Common myeloid progenitor, CD34-positive (primary cell): ENCODE measurements at regions not wholly inside any gene's neighbourhood (a gene's known extent, or its start where the extent isn't known, plus 50 kb on each side); places are given as distances from the start of the nearest gene placed in this dataset.
"Not testable (repeated sequence)": the region's sequence is repeated elsewhere in the genome, so short reads cannot be mapped to it uniquely, and the experiment has no call there.

Experiments used
- CTCF ChIA-PET: fragments of 350-600 bp; sonication (Branson Sonifier 250); formaldehyde crosslinking; loops from one replicate; lab custom pipeline; 2021; ENCODE audit warnings: antibody characterized with exemption; lab: Charles Lee
- POLR2A ChIA-PET: fragments of 350-600 bp; sonication (Branson Sonifier 250); formaldehyde crosslinking; loops from one replicate; lab custom pipeline; 2021; ENCODE audit warnings: antibody characterized with exemption; lab: Charles Lee
- DNase-seq, 3 donors: peaks; one replicate each; pipeline versions ENCODE4 v3.0.0 to v3.0.0-alpha.2; 2013
- H3K27ac ChIP-seq, 2 experiments: 1 replicate in 1 of 2; 2 replicates in 1 of 2; pipeline ENCODE4 v1.7.0; 2013; ENCODE audit warnings: inconsistent platforms in 2 of 2, low read length in 2 of 2, mild to moderate bottlenecking in 2 of 2, low read depth in 1 of 2, moderate library complexity in 1 of 2; ENCODE audit not compliant: severe bottlenecking in 2 of 2, insufficient read depth in 1 of 2, poor library complexity in 1 of 2
- H3K27me3 ChIP-seq, 5 experiments: replicated peaks in 2 of 5; 1 replicate in 3 of 5; 2 replicates in 2 of 5; pipeline versions ENCODE4 v1.6.1 to v1.7.0; 2013; ENCODE audit warnings: low read length in 4 of 5, mild to moderate bottlenecking in 2 of 5, moderate library complexity in 2 of 5, inconsistent platforms in 1 of 5; ENCODE audit not compliant: insufficient read depth in 5 of 5, control insufficient read depth in 4 of 5
- H3K36me3 ChIP-seq, 4 experiments: 1 replicate in 2 of 4; 2 replicates in 2 of 4; pipeline versions ENCODE4 v1.6.1 to v1.7.0; 2013; ENCODE audit warnings: low read length in 3 of 4, control low read depth in 1 of 4, mild to moderate bottlenecking in 1 of 4; ENCODE audit not compliant: control insufficient read depth in 4 of 4, insufficient read depth in 4 of 4
- H3K4me1 ChIP-seq, 4 experiments: 1 replicate in 3 of 4; 2 replicates in 1 of 4; pipeline versions ENCODE4 v1.6.1 to v1.7.1; 2013; ENCODE audit warnings: low read length in 3 of 4, mild to moderate bottlenecking in 3 of 4, control low read depth in 1 of 4, inconsistent platforms in 1 of 4, moderate library complexity in 1 of 4; ENCODE audit not compliant: control insufficient read depth in 4 of 4, insufficient read depth in 4 of 4; ENCODE audit errors: control extremely low read depth in 1 of 4
- H3K4me3 ChIP-seq, 7 experiments: 1 replicate in 4 of 7; 2 replicates in 3 of 7; pipeline versions ENCODE4 v1.5.1 to v1.7.0; 2013; ENCODE audit warnings: mild to moderate bottlenecking in 7 of 7, low read length in 6 of 7, moderate library complexity in 6 of 7, inconsistent platforms in 2 of 7, low read depth in 2 of 7, control low read depth in 1 of 7; ENCODE audit not compliant: insufficient read depth in 4 of 7, control insufficient read depth in 1 of 7; ENCODE audit errors: extremely low read depth in 1 of 7
- H3K9me3 ChIP-seq, 5 experiments: 1 replicate in 4 of 5; 2 replicates in 1 of 5; pipeline versions ENCODE4 v1.6.1 to v1.7.1; 2013; ENCODE audit warnings: low read length in 4 of 5, mild to moderate bottlenecking in 2 of 5, inconsistent platforms in 1 of 5, low read depth in 1 of 5, moderate library complexity in 1 of 5; ENCODE audit not compliant: control insufficient read depth in 4 of 5, insufficient read depth in 2 of 5; ENCODE audit errors: control extremely low read depth in 1 of 5
- WGBS: methylation state at CpG from one replicate; pipeline ENCODE4 v1.1.5; 2013; ENCODE audit not compliant: insufficient coverage; 5-methylcytosine and 5-hydroxymethylcytosine counted together

DNA sequence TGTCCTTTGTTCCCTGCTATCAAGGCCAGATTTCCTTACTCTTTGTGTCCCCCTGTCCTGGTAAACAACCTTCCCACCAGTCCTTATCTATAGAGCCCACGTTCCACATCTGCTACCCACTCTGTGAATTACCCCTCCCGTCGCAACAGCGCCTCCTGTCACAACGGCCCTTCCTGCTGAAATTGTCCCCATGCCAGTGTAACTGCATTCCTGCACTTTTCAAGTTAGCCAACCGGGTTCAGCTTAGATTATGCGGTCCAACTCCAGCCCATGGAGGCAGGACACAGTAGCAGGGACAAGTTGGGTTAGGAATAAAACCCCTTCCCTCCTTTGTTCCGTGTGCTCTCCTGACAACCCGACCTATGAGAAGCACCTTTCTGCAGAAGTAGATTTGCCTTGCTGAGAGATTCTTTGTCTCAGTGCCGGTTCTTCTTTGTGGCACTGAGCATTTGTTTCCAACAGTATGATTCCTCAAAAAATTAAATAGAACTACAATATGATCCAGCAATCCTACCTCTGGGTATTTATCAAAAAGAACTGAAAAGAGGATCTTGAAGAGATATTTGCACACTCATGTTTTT is 180.3 kb downstream of the PTBP2 start:
- H3K4me1 ChIP-seq = no peaks in the 10 kb centered on the region
- H3K27ac ChIP-seq = no peak overlapping the region
- ChIA-PET POLR2A (no interaction called here), CTCF (no interaction called here)
- no peaks in the 10 kb centered on the region for H3K27me3 ChIP-seq
- peaks cover 0 to 17% (median 6%) of the 10 kb centered on the region in 5 experiments for H3K9me3 ChIP-seq
- H3K36me3 ChIP-seq = no peaks in the 10 kb centered on the region
- WGBS = 95% methylated on average over 7 of the region's 10 CpGs
- no peak overlapping the region for H3K4me3 ChIP-seq
- no peak for DNase-seq

DNA sequence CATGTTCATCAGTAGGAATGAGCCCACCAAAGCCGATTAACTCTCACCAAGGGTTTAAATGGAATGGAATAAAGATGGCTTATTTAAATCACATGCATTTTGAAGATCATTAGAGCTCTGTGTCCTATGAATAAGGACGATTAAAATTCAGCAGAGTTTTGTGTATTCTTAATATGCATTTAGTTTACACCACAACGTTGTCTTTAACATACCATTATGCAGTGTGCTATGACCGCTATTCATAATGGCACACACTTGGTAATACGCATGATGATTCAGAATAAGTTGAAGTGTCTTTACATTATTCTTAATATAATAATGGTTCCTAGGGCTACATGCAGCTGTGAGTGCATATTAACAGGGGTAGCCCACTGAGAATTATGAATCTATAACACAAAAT is 190.7 kb downstream of the PTBP2 start:
- CTCF ChIA-PET = no interaction called here
- no peak overlapping the region for H3K27ac ChIP-seq
- 80% methylated on average over 1 of the region's 5 CpGs for WGBS
- no peak for DNase-seq
- H3K36me3 ChIP-seq = no peaks in the 10 kb centered on the region
- H3K9me3 ChIP-seq = peaks cover 0 to 1% (median 0%) of the 10 kb centered on the region in 5 experiments
- H3K27me3 ChIP-seq = no peaks in the 10 kb centered on the region
- POLR2A ChIA-PET = no interaction called here
- no peak overlapping the region for H3K4me3 ChIP-seq
- H3K4me1 ChIP-seq = no peaks in the 10 kb centered on the region

DNA sequence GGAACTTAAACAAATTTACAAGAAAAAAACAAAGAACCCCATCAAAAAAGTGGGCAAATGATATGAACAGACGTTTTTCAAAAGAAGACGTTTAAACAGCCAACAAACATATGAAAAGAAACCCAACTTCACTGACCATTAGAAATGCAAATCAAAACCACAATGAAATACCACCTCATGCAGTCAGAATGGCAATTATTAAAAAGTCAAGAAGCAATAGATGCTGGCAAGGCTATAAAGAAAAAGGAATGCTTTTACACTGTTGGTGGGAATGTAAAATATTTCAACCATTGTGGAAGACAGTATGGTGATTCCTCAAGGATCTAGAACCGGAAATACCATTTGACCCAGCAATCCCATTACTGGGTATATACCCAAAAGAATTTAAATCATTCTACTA is 194.1 kb downstream of the PTBP2 start:
- DNase-seq, H3K4me1 ChIP-seq, H3K9me3 ChIP-seq, H3K27me3 ChIP-seq, H3K27ac ChIP-seq, CTCF ChIA-PET, H3K36me3 ChIP-seq, POLR2A ChIA-PET, H3K4me3 ChIP-seq: not testable (repeated sequence)
- WGBS = 97% methylated on average over 3 of the region's 3 CpGs

DNA sequence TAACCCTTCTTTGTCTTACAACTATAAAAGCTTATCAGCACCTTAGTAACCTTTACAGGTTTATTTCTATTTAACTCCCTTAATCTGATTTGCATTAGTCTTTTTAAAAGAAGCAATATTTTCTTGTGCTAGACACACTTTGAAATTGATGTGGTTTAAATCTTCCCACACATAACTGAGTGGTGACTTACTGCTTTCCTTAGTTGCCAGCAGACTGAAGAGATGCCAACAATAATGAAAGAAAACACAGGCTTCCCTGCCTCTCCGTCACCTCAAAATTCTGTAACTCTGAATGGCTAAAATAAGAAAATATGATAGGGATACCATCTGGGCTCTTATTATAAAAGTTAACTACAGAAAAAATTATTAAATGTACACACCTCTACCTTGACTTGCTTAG is 196.8 kb downstream of the PTBP2 start:
- no peaks in the 10 kb centered on the region for H3K4me1 ChIP-seq
- H3K27ac ChIP-seq = no peak overlapping the region
- ChIA-PET CTCF (no interaction called here), POLR2A (no interaction called here)
- H3K4me3 ChIP-seq = no peak overlapping the region
- H3K36me3 ChIP-seq = no peaks in the 10 kb centered on the region
- no peak for DNase-seq
- H3K9me3 ChIP-seq = peaks cover 0 to 3% (median 0%) of the 10 kb centered on the region in 5 experiments
- H3K27me3 ChIP-seq = no peaks in the 10 kb centered on the region
- no CpG with 5 or more reads among the region's 1 CpG for WGBS

- ChIA-PET CTCF (interaction anchor here (1.2 kb wide), 1 partner anchor 9 kb away, joined by 3 read pairs; no protein-coding TSS in a partner anchor), POLR2A (no interaction called here)
- Histone ChIP-seq H3K4me3 (no peak overlapping the region), H3K4me1 (no peaks in the 10 kb centered on the region), H3K36me3 (no peaks in the 10 kb centered on the region), H3K27me3 (no peaks in the 10 kb centered on the region), H3K27ac (no peak overlapping the region), H3K9me3 (peaks cover 0 to 6% (median 1%) of the 10 kb centered on the region in 5 experiments)
- WGBS = no CpG with 5 or more reads among the region's 1 CpG
- DNase-seq = no peak
These were observed 200.6 kb downstream of the PTBP2 start for GRCh38 chr1:96922181-96922580.

GRCh38 chr1:96923753-96924152 is 202.2 kb downstream of the PTBP2 start:
- Histone ChIP-seq H3K4me3 (no peak overlapping the region), H3K4me1 (no peaks in the 10 kb centered on the region), H3K36me3 (no peaks in the 10 kb centered on the region), H3K27me3 (no peaks in the 10 kb centered on the region), H3K27ac (no peak overlapping the region), H3K9me3 (peaks cover 0 to 6% (median 1%) of the 10 kb centered on the region in 5 experiments)
- no CpG with 5 or more reads among the region's 1 CpG for WGBS
- DNase-seq = no peak
- POLR2A ChIA-PET = no interaction called here
- CTCF ChIA-PET = no interaction called here

- Histone ChIP-seq H3K27me3 (no peaks in the 10 kb centered on the region), H3K4me1 (no peaks in the 10 kb centered on the region), H3K9me3 (peaks cover 0 to 6% (median 1%) of the 10 kb centered on the region in 5 experiments), H3K4me3 (no peak overlapping the region), H3K36me3 (no peaks in the 10 kb centered on the region), H3K27ac (no peak overlapping the region)
- ChIA-PET POLR2A (no interaction called here), CTCF (no interaction called here)
- DNase-seq = no peak
These were observed 204.6 kb downstream of the PTBP2 start for GRCh38 chr1:96926176-96926575.
